Activated naive CD4-positive, alpha-beta T cell treated with Interleukin-2 at 50 U/mL for 16 hours (primary cell): ENCODE measurements at regions not wholly inside any gene's neighbourhood (a gene's known extent, or its start where the extent isn't known, plus 50 kb on each side); places are given as distances from the start of the nearest gene placed in this dataset.
"Not testable (repeated sequence)": the region's sequence is repeated elsewhere in the genome, so short reads cannot be mapped to it uniquely, and the experiment has no call there.

Experiments
- DNase-seq: peaks from one replicate; pipeline ENCODE4 v3.0.0-alpha.2; 2020

DNA sequence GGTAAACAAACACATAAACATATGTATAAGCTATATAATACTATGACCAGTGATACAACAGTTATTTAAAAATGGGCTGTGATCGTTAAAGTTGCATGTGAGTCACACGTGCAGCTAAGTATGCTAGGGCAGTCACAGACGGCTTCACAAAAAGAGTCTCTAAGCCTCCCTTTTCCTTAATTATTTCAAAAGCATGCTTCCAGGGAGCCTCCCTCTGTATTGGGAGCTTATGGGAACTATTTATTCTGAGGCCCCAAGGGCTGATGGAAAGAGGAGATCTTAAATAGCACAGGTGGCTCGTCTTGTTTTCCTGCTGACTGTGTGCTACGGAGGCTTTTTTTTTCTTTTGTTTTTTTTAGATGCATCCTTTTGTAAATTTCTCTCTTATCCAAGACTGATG lies 94.3 kb downstream of the ADCYAP1 start:
- DNase-seq: no peak

DNA sequence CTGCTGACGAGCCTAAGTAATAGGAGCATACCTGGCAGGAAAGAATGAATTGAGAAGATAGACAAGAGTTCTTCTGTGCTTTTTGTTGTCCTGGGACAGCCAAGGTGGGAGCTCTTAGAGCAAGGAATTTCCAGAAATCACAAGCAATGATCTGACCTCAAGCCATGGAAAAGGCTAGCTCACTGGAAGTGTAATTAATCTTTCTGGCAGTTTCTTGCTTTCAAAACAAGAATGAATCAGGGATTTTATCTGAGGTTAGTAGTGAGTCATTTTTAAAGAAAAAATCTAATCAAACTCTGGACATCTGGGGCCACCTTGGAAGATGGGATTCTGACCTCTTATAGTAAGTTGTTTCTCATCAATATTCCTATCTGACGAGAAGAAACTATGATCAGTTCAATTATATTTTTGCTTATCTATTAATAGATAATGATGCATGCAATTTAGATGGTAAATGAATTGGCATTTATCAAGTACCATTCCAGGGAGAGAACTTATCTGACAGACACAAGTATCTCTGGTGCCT lies 98.0 kb downstream of the ADCYAP1 start:
- DNase-seq: no peak

GRCh38 chr18:1003499-1003898 lies 98.8 kb downstream of the ADCYAP1 start:
- no peak for DNase-seq

DNA sequence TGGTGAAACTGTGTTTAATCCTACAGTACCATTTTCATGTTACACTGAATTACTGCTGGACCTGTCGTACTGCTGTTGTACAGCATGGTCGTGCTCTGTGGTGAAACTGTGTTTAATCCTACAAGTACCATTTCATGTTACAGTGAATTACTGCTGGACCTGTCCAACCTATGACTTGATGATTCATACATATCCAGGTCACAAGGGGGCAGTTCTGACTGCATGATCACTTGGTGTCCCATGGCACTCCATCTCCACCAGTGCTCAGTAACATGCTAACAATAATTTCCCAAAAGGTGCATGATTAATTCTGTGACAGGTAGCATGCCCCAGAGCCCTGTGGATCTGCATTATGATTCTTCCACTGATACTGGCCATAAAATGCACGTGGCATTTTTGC lies 101.6 kb downstream of the ADCYAP1 start:
- no peak for DNase-seq

GRCh38 chr18:1006965-1007364 lies 102.3 kb downstream of the ADCYAP1 start:
- DNase-seq: no peak

GRCh38 chr18:1011349-1011748 lies 106.7 kb downstream of the ADCYAP1 start:
- DNase-seq: no peak

DNA sequence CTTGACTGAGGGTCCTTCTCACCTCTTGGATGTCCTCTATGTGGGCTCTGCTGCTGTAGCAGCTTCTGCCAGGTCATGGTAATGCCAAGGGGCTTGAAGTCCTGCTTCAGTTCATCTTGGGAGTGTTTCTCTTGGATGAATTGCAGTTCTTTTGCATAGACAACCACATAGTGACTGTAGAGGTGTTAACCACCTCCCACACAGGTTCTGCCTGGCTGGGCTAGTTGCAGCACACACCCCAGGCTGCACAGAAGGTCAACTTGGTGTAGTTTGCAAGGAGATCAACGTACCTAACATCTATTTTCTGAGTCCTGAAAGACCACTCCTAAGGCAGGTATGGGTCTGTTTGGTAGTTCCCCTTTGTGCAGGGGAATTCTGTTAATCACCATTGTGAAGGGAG lies 108.1 kb downstream of the ADCYAP1 start:
- DNase-seq: no peak

- no peak for DNase-seq
Observed at GRCh38 chr18:1013951-1014350, 109.3 kb downstream of the ADCYAP1 start.

GRCh38 chr18:1014509-1014908 lies 109.8 kb downstream of the ADCYAP1 start:
- DNase-seq: no peak

DNA sequence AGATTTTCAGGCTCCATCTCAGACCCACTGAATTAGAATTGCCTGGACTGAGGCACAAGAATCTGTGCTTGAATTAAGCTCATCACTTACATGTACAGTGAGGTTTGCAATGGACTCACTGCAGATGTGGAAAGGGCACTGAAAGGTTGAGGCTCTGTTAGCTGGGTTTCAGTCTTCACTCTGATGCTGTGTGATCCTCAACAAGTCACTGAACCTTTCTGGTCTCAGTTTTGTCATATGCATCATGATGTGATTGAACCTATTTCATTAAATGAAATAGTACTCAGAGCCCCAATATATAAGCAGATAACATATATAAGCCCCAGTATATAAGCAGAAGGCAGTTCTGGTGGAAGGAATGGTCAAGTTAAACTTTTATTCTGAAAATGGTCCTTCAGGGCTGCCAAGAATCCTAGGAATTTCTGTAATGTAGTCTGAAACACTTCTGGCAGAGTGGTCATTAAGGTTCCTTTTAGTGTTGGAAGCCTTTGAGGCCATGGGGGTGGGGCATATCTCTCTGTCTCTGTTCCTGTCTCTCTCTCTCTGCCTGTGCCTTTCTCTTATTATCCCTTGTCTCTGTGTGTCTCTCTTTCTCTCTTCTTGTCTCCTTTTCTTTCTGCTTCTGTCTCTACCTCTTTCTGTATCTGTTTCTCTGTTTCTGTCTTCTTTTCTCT lies 110.4 kb downstream of the ADCYAP1 start:
- no peak for DNase-seq

DNA sequence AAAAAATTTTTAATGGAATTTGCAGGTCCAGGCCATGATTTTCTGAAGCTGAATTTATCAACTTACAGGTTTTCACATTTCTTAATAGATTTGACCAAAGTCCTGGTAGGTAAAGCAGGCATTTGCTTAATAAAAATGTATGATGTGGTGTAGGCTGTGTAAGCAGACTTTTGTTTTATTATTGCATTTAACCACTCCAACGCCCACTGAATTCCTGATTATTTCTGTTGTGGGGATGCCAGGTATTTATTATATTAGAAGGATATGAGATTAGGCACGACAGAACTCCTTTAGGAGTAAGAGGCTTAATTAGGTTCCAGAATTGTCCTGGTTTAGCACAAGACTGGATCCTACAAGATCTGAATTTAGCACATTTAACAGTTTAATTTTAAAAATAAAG lies 111.1 kb downstream of the ADCYAP1 start:
- DNase-seq: no peak

- DNase-seq: no peak
Observed at GRCh38 chr18:1017227-1018058, 112.8 kb downstream of the ADCYAP1 start.

- DNase-seq: no peak
Observed at GRCh38 chr18:1018181-1018681, 113.6 kb downstream of the ADCYAP1 start.

GRCh38 chr18:1019191-1019590 lies 114.5 kb downstream of the ADCYAP1 start:
- no peak for DNase-seq

DNA sequence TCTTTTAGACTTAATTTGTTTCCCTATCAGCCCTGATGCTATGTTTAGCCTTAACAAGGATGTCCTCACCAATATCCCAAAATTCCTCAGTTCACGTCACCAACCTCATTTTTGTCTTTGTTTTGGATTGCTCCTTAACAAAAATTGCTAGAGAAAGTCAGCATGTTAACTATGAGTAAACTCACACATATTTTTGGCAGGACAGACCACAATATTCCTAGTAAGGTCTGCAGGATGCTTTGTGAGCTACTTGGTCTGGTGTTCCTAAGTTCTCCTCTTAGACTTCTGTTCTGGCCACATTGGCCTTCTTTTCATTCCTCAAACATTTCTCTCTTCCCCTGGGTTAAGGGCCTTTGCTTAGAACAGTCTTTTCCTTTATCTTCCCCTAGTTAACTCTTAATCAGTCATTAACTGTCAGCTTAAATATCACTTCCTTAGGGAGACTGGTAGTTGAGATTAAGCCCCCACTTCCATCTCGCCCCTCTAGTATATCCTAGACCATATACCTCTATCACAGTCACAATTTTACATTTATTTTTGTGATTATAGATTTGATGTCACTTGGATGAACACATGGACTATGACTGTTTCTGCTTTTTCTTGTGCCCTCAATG lies 116.2 kb downstream of the ADCYAP1 start:
- no peak for DNase-seq

DNA sequence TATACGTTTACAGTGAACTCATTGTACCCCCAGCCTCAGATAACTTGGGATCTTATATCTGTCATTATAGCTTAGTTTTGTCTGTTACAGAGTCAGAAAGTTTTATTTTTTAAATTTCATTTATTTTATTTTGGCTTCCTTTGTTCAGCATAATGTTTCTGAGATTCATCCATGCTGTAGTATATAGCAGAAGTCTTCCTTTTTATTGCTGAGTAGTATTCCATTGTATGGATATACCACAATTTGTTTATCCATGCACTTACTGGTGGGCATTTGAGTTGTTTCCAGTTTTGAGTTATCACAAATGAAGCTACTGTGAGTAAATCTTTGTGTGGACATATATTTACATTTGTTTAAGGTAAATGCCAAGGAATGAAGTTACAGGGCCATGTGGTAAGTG lies 122.3 kb downstream of the ADCYAP1 start:
- no peak for DNase-seq

GRCh38 chr18:1033092-1033491 lies 128.4 kb downstream of the ADCYAP1 start:
- DNase-seq: not testable (repeated sequence)

GRCh38 chr18:1034971-1035370 lies 130.3 kb downstream of the ADCYAP1 start:
- DNase-seq: no peak

GRCh38 chr18:1036926-1037325 lies 132.3 kb downstream of the ADCYAP1 start:
- DNase-seq: no peak

DNA sequence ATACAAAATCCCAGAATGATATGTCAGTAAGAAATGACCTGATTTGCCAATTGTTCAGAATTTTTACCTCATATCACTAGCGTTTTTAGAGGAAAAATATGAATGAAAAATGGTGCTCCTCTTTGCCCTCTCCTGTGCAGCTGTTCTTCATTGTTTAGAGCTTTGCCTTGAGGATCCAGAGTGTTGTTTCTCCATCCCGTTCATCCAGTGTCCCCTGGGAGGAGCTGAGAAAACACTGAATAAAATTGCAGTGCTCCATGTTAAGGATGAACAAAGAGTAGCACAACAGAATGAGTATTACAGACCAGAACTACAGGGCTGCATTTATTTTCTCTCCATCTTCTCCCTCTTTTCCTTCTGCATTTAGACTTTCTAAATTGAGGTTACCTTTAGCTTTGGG lies 133.1 kb downstream of the ADCYAP1 start:
- DNase-seq: no peak

GRCh38 chr18:1039421-1039820 lies 134.8 kb downstream of the ADCYAP1 start:
- no peak for DNase-seq

DNA sequence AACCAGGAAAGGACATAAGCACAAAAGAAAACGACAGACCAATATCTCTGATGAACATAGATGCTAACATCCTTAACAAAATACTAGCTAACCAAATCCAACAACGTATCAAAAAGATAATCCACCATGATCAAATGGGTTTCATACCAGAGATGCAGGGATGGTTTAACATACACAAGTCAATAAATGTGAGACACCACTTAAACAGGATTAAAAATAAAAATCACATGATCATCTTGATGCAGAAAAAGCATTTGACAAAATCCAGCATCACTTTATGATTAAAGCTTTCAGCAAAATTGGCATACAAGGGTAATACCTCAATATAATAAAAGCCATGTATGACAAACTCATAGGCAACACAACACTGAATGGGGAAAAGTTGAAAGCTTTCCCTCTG lies 138.4 kb downstream of the ADCYAP1 start:
- not testable (repeated sequence) for DNase-seq

DNA sequence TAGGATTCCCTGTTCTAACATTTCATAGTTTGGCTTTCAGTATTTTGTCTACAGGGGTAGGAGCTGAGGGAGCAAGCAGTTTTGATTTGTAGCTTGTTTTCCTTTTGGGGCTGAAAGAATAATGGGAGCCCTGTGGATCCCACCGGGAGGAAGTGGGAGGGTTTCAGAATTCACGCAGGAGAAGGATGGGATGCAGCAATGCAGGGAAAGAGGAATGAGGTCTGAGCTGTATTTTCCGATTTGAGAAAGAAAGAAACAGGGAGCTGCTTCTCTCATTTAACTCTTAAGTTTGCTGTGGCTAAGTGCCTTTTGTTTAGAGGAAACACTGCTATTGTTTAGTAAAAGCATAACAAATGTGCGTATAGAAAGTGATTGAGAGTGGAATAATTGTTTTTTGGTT lies 141.0 kb downstream of the ADCYAP1 start:
- DNase-seq: no peak

- DNase-seq: no peak
Observed at GRCh38 chr18:1047406-1047805, 142.7 kb downstream of the ADCYAP1 start.
